GM19438 (cell line): ENCODE measurements at regions not wholly inside any gene's neighbourhood (a gene's known extent, or its start where the extent isn't known, plus 50 kb on each side); places are given as distances from the start of the nearest gene placed in this dataset.

Experiments
- ATAC-seq: cut with Tn5 transposase; IDR thresholded peaks from one replicate; pipeline ENCODE4 v1.9.1; 2021; ENCODE audit warnings: low read depth; ENCODE audit not compliant: unreplicated experiment

DNA sequence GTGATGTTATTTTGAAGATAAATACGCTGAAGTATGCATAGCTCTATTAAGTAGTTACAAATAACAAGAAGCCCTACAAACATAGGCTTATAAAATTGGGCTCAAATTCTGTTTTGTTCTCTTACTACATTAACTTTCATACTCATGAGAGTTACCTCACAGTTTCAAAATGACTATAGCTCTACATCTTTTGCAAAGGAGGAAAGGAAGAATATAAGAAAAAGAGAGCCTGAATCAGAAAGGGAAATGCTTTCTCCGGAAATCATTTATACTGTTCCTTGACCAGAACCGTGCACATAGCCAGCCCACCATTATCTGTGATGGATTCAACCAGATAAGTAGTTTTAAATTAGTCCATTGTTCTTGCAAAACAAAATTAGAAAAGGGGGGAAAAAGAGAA, 1252.1 kb downstream of the NCAM2 start:
- ATAC-seq: no peak

DNA sequence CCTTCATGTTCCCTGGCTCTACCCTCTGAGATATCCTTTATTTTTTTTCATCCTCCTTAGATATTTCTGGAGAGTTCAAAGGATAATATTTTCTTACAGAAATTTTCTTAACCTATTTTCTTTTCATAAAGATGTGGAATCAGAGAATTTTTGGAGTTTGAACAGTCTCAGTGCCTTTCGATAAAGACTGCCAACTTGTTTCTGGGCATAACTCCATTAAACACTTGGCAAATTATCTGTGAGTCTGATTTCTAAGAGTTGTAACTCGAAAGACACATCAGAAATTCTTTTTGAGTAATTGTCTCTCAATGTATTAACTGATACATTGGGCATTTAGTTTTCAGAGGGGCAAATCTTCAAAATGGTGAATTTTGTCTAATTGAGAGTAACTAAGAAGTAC, 1255.6 kb downstream of the NCAM2 start:
- no peak for ATAC-seq

GRCh38 chr21:22258821-22259220, 1260.6 kb downstream of the NCAM2 start:
- ATAC-seq: no peak

- no peak for ATAC-seq
These were observed 1262.1 kb downstream of the NCAM2 start for GRCh38 chr21:22260274-22260673.

- ATAC-seq: no peak
These were observed 1265.7 kb downstream of the NCAM2 start for GRCh38 chr21:22263890-22264289.

DNA sequence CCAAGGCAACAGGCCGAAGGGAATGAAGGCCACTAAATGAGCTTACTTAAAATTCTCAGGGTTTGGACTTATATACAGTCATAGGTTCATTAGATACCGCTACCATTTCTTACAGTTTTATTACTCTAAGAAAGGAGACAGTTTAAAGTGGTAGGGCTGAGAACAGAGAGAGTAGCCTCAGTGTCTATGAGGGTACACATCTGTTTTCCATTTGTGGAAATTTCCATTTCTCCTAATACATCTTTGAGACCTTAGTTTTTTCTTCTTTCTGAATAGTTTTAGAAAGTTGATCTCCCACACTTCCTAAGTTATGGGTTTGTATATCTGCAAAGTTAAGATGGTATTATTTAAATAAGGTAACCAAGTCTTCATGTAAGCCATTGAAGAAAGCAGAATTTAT, 1279.1 kb downstream of the NCAM2 start:
- no peak for ATAC-seq

- ATAC-seq: no peak
These were observed 1280.2 kb downstream of the NCAM2 start for GRCh38 chr21:22278366-22278765.

GRCh38 chr21:22280851-22281250, 1282.6 kb downstream of the NCAM2 start:
- no peak for ATAC-seq

GRCh38 chr21:22288885-22289499, 1290.8 kb downstream of the NCAM2 start:
- no peak for ATAC-seq

DNA sequence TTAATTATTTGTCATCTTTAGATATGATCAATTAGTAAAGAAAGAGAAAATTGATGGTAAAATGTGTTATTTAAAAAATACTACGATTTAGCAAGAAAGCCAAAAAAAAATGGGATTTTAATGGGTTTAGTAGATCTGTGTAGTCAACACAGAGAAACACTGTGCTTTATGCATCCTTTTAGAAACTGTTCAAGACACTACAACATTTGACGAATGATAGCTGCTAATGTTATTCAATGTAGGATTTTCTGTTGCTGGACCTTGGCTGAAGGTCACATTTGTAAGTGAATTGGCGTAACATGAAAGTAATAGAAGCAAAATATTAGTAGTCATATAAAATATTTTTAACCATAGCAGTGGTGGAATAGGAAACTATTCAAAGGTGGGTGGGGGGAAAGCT, 1293.9 kb downstream of the NCAM2 start:
- ATAC-seq: no peak

DNA sequence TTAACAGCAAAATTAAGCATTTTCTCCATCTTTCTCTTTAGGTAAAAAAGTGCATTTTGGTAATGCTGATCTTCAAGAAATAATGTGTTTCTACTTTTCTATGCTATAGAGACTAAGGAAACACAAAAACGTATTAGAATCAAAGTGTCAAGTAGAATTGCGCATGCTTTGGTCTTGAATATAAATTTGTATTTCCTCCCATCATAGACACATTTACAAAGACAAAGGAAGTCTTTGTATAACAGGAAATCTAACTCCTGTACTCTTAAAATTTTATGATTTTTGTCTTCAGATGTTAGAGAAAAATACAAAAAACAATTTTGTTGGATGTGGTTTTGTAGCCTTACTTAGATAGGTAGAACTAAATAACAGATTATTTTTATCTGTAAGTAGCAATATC, 1299.4 kb downstream of the NCAM2 start:
- ATAC-seq: no peak

- ATAC-seq: no peak
These were observed 1313.7 kb downstream of the NCAM2 start for GRCh38 chr21:22311741-22312462.

DNA sequence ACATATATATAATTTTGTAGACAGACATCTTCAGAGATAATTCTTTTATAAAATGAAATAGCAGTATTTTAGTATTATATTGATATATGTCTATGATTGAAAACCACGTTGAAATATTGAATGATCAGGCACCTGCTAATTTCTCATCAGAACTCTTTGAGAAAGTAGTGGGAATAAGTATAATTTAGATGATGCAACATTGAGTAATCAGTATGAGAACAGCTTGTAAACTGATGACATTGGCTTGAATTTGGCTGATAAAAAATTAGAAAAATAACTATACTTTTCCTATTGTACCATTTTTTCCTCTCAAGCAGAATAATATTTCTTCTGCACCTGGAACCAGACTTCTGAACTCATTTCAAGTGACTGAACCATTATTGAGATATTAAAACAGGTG, 1316.8 kb downstream of the NCAM2 start:
- no peak for ATAC-seq

DNA sequence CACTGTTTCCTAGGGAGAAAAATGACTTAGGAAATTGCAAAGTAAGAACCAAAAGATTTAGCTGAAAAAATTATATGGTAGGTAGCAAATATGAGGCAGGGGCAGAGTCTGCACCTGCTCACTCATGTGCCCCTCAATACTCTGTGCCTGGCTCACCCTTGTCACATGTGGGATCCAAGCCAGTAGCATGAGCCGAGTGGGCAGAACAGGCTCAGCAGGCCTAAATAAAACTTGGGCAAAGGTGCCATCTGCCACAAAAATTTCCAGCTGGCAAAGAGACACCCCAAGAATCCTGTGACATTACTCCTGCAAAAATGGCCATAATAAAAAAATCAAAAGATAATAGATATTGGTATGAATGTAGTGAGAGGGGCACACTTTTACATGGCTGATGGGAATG, 1321.2 kb downstream of the NCAM2 start:
- no peak for ATAC-seq

DNA sequence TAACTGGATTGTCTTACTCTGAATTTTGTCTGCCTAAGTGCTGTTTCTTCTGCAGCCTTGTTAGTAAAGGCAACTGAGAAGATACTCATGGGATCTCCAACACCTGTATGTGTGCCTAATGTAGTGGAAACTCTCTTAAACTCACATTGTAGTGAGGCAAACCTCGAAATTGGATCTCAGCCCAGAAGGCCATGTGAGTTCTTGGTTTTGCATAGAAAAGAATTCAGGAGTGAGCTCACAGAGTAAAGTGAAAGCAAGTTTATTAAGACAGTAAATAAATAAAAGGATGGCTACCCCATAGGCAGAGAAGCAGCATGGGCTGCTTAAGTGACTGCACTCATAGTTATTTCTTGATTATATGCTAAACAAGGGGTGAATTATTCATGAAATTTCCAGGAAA, 1344.7 kb downstream of the NCAM2 start:
- ATAC-seq: no peak

- no peak for ATAC-seq
These were observed 1345.1 kb downstream of the NCAM2 start for GRCh38 chr21:22343303-22343702.

- ATAC-seq: no peak
These were observed 1345.5 kb downstream of the NCAM2 start for GRCh38 chr21:22343721-22344120.

DNA sequence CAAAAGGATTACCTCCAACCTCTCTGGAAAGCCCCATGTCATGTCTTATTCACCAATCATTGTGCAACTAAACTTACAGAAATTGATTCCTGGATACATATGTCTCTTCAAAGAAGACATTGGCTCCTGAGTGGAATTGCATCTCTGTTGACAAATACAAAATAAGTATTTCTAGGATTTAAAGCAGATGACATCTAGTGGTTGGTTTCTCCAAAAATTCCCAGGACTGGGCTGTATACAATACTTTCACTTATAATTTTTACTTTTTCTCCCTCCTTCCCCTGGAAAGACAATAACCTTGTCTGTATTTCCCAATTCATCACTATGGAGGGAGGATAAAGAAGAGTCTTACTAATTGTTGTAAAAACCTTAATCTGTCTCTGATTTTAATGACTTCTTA, 1347.4 kb downstream of the NCAM2 start:
- ATAC-seq: no peak

DNA sequence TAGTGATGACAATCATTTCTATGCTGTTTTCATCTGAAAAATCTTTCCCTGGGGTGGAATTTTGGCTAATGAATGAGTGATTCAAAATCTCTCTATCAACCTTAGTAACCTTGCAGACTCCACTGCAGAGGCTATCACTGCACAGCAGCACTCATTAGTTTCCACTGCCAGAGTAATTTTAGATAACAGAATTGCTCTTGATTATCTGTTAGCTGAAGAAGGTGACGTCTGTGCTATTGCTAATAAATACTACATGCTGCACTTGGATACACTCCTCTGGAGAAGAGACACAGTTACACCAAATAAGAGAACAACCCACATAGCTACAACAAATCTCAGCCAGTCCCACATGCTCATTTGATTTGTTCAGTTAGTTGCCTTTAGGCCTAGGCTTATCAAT, 1348.4 kb downstream of the NCAM2 start:
- no peak for ATAC-seq

DNA sequence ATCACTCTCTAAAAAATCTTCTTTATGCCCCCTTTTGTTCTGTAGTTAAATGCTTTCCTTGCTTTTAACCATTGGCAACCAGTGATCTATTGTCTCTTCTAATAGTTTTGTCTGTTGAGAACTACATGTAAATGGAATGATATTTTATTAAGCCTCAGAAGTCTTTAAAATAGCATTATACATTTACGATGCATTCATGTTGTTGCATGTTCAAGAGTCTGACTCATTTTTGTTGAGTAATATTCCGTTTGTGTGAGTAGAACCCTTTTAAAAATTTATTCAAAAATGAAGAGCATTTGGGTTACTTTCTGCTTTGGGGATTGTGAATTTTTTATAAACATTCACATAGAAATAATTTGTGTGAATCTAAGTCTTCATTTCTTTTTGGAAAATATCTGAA, 1352.9 kb downstream of the NCAM2 start:
- ATAC-seq: no peak

GRCh38 chr21:22352088-22352487, 1353.9 kb downstream of the NCAM2 start:
- ATAC-seq: no peak

- no peak for ATAC-seq
These were observed 1357.7 kb downstream of the NCAM2 start for GRCh38 chr21:22355949-22356348.

- ATAC-seq: no peak
These were observed 1358.5 kb downstream of the NCAM2 start for GRCh38 chr21:22356663-22357062.
